BLaER1 treated with 17β-estradiol and CSF1 and Interleukin-3, amounts not matched to agents 10 nM and 100 nM (cell line): ENCODE measurements at regions not wholly inside any gene's neighbourhood (a gene's known extent, or its start where the extent isn't known, plus 50 kb on each side); places are given as distances from the start of the nearest gene placed in this dataset.

ENCODE experiments used
- H3K27ac ChIP-seq, 11 experiments: shearing (Covaris generic); formaldehyde crosslinking; 2 replicates each; pipeline ENCODE4 v1.8.1; 2022
- H3K27me3 ChIP-seq, 11 experiments: shearing (Covaris generic); formaldehyde crosslinking; 2 replicates each; pipeline ENCODE4 v1.8.1; 2022
- H3K36me3 ChIP-seq, 11 experiments: shearing (Covaris generic); formaldehyde crosslinking; 2 replicates each; pipeline ENCODE4 v1.8.1; 2022
- H3K4me1 ChIP-seq, 10 experiments: shearing (Covaris generic); formaldehyde crosslinking; 2 replicates each; pipeline ENCODE4 v1.8.1; 2022
- H3K4me2 ChIP-seq, 11 experiments: shearing (Covaris generic); formaldehyde crosslinking; 2 replicates each; pipeline ENCODE4 v1.8.1; 2022
- H3K4me3 ChIP-seq, 10 experiments: shearing (Covaris generic); formaldehyde crosslinking; 2 replicates each; pipeline ENCODE4 v1.8.1; 2022
- H3K9ac ChIP-seq, 11 experiments: shearing (Covaris generic); formaldehyde crosslinking; 2 replicates each; pipeline ENCODE4 v1.8.1; 2022
- H3K9me3 ChIP-seq, 11 experiments: shearing (Covaris generic); formaldehyde crosslinking; replicated peaks in 1 of 11; 2 replicates each; pipeline ENCODE4 v1.8.1; 2022
- H4K20me1 ChIP-seq, 11 experiments: shearing (Covaris generic); formaldehyde crosslinking; 2 replicates each; pipeline ENCODE4 v1.8.1; 2022
- Cebpa-rat ChIP-seq, 11 experiments: shearing (Covaris generic); IDR thresholded peaks; 2 replicates each; pipeline ENCODE4 v1.8.1; 2022

DNA sequence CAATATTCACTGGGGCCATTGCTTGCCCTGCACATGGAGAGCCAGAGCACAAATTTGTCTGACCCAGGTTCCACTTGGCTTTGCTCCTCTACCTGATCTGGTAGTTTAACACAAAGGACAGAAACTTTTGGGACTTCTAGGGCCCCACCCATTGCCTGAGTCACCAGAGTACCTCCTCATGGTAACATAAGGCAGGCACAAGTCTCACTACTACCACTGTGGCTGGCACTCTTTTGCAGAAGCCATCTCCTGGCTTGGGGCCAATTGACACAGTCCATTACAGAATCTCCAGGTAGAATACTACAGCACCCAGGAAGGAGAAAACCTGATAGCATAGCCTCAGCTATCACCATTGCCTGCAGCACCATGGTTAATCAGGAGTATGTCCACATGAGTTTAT lies 52.6 kb upstream of the NAP1L2 start:
- H3K4me1 ChIP-seq, result peaks cover 0 to 8% (median 0%) of the 10 kb centered on the region in 10 experiments; a peak in 3 of 20 replicates
- no peak overlapping the region for H3K4me3 ChIP-seq
- no peak overlapping the region for H3K9ac ChIP-seq
- H4K20me1 ChIP-seq, result peaks cover 0 to 10% (median 0%) of the 10 kb centered on the region in 11 experiments; a peak in 4 of 22 replicates
- H3K27me3 ChIP-seq, result peaks cover 79 to 94% (median 90%) of the 10 kb centered on the region in 11 experiments
- H3K36me3 ChIP-seq, result no peaks in the 10 kb centered on the region
- H3K9me3 ChIP-seq, result no peaks in the 10 kb centered on the region
- TF ChIP-seq Cebpa-rat (IDR thresholded peaks at IDR 0.05), result no peak
- no peak overlapping the region for H3K27ac ChIP-seq
- no peak overlapping the region; a peak in 1 of 22 replicates for H3K4me2 ChIP-seq

DNA sequence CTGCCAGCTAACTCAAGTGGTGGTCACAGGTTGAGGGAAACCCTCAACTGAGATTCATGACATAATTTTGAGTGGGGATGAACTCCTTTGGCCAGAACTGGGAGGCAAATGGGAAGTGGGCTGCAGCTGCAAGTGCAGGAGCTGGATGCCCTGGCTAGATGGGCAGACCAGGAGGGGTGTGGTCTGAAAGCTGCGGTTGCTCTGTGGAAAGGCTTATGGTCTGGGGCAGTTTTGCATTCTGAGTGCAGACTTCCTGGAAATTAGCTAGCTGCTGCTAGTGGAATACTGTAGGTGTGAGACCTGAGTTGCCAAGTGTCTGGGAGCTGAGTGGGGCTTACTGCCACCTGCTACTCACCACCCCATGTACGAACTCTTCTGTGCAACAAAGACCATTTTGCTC lies 52.1 kb upstream of the NAP1L2 start:
- Histone ChIP-seq H3K36me3 (no peaks in the 10 kb centered on the region), H3K27me3 (peaks cover 83 to 94% (median 91%) of the 10 kb centered on the region in 11 experiments), H4K20me1 (peaks cover 0 to 10% (median 0%) of the 10 kb centered on the region in 11 experiments; a peak in 4 of 22 replicates), H3K27ac (no peak overlapping the region), H3K9me3 (no peaks in the 10 kb centered on the region), H3K4me1 (peaks cover 0 to 8% (median 0%) of the 10 kb centered on the region in 10 experiments; a peak in 3 of 20 replicates), H3K9ac (no peak overlapping the region), H3K4me3 (no peak overlapping the region), H3K4me2 (no peak overlapping the region; a peak in 1 of 22 replicates)
- TF ChIP-seq Cebpa-rat (IDR thresholded peaks at IDR 0.05), result no peak
